ENCODE measurements at regions not wholly inside any gene's neighbourhood (a gene's known extent, or its start where the extent isn't known, plus 50 kb on each side); places are given as distances from the start of the nearest gene placed in this dataset.

DNA sequence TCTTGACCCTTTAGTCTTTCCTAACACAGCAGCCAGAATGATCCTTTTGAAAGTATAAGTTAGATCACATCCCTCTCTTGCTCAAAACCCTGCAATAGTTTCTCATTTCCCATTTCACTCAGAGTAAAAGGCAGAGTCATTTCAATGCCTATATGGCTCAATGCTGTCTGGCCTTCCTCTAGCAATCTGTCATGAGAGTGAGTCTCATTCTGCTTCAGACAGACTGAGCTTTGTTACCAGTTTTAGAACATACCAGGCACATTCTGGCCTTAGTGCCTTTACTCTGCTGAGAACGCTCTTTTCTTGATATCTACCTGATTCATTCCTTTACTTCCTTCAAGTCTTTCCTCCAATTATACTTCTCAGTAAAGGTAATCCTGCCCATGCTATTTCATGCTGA is 372.8 kb upstream of the PKN2 start:
- Histone ChIP-seq H3K79me2 (ENCODE audit: insufficient read depth, low read length) (no peaks in the 10 kb centered on the region), H3K4me3 (ENCODE audit: insufficient read depth, low read length) (no peak overlapping the region), H2AFZ (ENCODE audit: low read length) (no peak overlapping the region), H3K9me3 (ENCODE audit: low read depth, low read length) (no peaks in the 10 kb centered on the region), H3K27ac (ENCODE audit: low read depth, low read length) (no peak overlapping the region), H3K4me2 (ENCODE audit: insufficient read depth, low read length) (no peak overlapping the region), H3K36me3 (ENCODE audit: insufficient read depth, low read length) (no peaks in the 10 kb centered on the region), H4K20me1 (ENCODE audit: insufficient read depth, low read length) (no peaks in the 10 kb centered on the region), H3K27me3 (ENCODE audit: insufficient read depth, low read length) (no peaks in the 10 kb centered on the region), H3K4me1 (ENCODE audit: insufficient read depth, low read length) (no peaks in the 10 kb centered on the region)
- TF ChIP-seq, protein P1, sequence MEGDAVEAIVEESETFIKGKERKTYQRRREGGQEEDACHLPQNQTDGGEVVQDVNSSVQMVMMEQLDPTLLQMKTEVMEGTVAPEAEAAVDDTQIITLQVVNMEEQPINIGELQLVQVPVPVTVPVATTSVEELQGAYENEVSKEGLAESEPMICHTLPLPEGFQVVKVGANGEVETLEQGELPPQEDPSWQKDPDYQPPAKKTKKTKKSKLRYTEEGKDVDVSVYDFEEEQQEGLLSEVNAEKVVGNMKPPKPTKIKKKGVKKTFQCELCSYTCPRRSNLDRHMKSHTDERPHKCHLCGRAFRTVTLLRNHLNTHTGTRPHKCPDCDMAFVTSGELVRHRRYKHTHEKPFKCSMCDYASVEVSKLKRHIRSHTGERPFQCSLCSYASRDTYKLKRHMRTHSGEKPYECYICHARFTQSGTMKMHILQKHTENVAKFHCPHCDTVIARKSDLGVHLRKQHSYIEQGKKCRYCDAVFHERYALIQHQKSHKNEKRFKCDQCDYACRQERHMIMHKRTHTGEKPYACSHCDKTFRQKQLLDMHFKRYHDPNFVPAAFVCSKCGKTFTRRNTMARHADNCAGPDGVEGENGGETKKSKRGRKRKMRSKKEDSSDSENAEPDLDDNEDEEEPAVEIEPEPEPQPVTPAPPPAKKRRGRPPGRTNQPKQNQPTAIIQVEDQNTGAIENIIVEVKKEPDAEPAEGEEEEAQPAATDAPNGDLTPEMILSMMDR (IDR thresholded peaks at IDR 0.05; ENCODE audit: extremely low read depth, low read depth, low read length): no peak
- DNase-seq (ENCODE audit: insufficient read length, low spot score, missing footprints): no peak

GRCh38 chr1:88311907-88312306 is 372.2 kb upstream of the PKN2 start:
- H3K79me2 ChIP-seq (ENCODE audit: insufficient read depth, low read length): no peaks in the 10 kb centered on the region
- H4K20me1 ChIP-seq (ENCODE audit: insufficient read depth, low read length): no peaks in the 10 kb centered on the region
- no peak overlapping the region for H2AFZ ChIP-seq (ENCODE audit: low read length)
- no peaks in the 10 kb centered on the region for H3K4me1 ChIP-seq (ENCODE audit: insufficient read depth, low read length)
- H3K4me3 ChIP-seq (ENCODE audit: insufficient read depth, low read length): no peak overlapping the region
- TF ChIP-seq, protein P1 (IDR thresholded peaks at IDR 0.05; ENCODE audit: extremely low read depth, low read depth, low read length): no peak
- H3K27ac ChIP-seq (ENCODE audit: low read depth, low read length): no peak overlapping the region
- no peaks in the 10 kb centered on the region for H3K27me3 ChIP-seq (ENCODE audit: insufficient read depth, low read length)
- DNase-seq (ENCODE audit: insufficient read length, low spot score, missing footprints): no peak
- no peak overlapping the region for H3K4me2 ChIP-seq (ENCODE audit: insufficient read depth, low read length)
- no peaks in the 10 kb centered on the region for H3K36me3 ChIP-seq (ENCODE audit: insufficient read depth, low read length)
- no peaks in the 10 kb centered on the region for H3K9me3 ChIP-seq (ENCODE audit: low read depth, low read length)

DNA sequence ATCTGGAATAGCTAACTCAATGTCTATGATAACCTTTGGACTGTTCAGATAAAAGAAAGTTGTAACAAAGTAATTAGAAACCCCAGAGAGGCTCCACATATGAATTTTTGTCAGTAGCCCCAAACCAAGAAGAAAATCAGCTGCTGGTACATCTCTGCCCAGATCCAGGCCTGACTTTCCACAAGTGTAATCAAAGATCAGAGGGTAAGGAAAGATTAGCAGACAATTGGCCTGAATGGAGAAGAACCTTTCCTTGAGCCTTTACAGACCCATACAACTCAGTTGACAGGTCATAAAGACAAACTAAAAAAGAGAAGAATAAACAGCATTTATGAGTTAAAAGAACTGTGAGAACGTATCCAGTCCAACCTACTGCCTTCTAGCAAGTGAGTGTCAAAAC is 366.7 kb upstream of the PKN2 start:
- Histone ChIP-seq H3K27ac (ENCODE audit: low read depth, low read length) (no peak overlapping the region), H3K4me2 (ENCODE audit: insufficient read depth, low read length) (no peak overlapping the region), H3K9me3 (ENCODE audit: low read depth, low read length) (no peaks in the 10 kb centered on the region), H3K36me3 (ENCODE audit: insufficient read depth, low read length) (no peaks in the 10 kb centered on the region), H2AFZ (ENCODE audit: low read length) (no peak overlapping the region), H3K4me1 (ENCODE audit: insufficient read depth, low read length) (no peaks in the 10 kb centered on the region), H3K79me2 (ENCODE audit: insufficient read depth, low read length) (no peaks in the 10 kb centered on the region), H3K4me3 (ENCODE audit: insufficient read depth, low read length) (no peak overlapping the region), H3K27me3 (ENCODE audit: insufficient read depth, low read length) (no peaks in the 10 kb centered on the region), H4K20me1 (ENCODE audit: insufficient read depth, low read length) (no peaks in the 10 kb centered on the region)
- no peak for DNase-seq (ENCODE audit: insufficient read length, low spot score, missing footprints)
- TF ChIP-seq, protein P1 (IDR thresholded peaks at IDR 0.05; ENCODE audit: extremely low read depth, low read depth, low read length): no peak

- TF ChIP-seq, protein P1 (IDR thresholded peaks at IDR 0.05; ENCODE audit: extremely low read depth, low read depth, low read length): no peak
- Histone ChIP-seq H3K4me3 (ENCODE audit: insufficient read depth, low read length) (no peak overlapping the region), H3K4me2 (ENCODE audit: insufficient read depth, low read length) (no peak overlapping the region), H3K79me2 (ENCODE audit: insufficient read depth, low read length) (no peaks in the 10 kb centered on the region), H4K20me1 (ENCODE audit: insufficient read depth, low read length) (no peaks in the 10 kb centered on the region), H3K36me3 (ENCODE audit: insufficient read depth, low read length) (no peaks in the 10 kb centered on the region), H3K27me3 (ENCODE audit: insufficient read depth, low read length) (no peaks in the 10 kb centered on the region), H3K9me3 (ENCODE audit: low read depth, low read length) (no peaks in the 10 kb centered on the region), H2AFZ (ENCODE audit: low read length) (no peak overlapping the region), H3K4me1 (ENCODE audit: insufficient read depth, low read length) (no peaks in the 10 kb centered on the region), H3K27ac (ENCODE audit: low read depth, low read length) (no peak overlapping the region)
- DNase-seq (ENCODE audit: insufficient read length, low spot score, missing footprints): no peak
Measured at GRCh38 chr1:88318740-88319139, 365.3 kb upstream of the PKN2 start.

Measured in osteoblast (primary cell).